ENCODE measurements at regions not wholly inside any gene's neighbourhood (a gene's known extent, or its start where the extent isn't known, plus 50 kb on each side); places are given as distances from the start of the nearest gene placed in this dataset.

DNA sequence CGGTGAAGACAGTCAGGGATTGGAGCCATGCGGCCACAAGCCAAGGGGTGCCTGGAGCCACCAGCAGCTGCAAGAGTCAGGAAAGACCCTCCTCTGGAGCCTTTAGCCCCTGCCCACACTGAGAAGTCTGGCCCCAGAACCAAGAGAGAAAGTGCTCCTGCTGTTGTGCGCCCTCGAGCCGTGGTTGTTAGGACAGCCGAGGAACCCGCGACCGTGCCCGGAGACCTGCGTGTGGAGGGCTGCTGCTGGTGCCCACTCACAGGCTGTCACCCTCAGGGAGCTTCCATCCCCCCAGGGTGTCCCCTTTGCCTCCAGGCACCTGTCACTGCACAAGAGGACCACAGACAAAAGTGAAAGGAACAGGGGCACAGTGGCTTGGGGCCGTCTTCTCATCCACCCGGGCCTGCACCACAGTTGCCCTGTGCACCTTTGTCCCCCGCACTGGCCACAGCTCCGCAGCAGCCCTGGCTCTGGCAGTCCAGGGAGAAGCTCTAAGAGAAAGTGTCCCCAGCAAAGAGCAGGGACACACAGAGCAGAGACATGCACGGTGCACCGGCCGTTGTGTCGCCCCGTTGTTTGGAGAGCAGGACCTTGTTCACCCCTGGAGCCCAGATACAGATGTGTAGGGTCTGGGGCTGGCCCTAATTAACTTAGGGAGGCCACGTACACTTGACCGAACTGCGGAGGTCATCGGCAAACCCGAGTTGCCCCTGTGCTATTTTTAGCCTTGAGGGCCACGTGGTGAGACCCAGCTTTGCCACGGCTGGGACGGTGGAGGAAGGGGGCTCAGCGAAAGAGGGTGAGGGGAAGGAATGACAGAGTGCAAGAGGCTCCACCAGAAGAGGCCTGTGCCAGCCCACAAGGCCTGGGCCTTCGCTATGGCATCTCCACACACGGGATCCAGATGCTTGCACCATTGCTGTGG, 329.2 kb downstream of the C16orf95 start:
- TF ChIP-seq CTCF (IDR thresholded peaks at IDR 0.05; ENCODE audit: insufficient read depth, low read depth, low read length) (no peak), EZH2 (IDR thresholded peaks at IDR 0.05; ENCODE audit: insufficient read depth, low read length) (no peak)

Measured in astrocyte (in vitro differentiated cells and primary cell).